ENCODE measurements at regions not wholly inside any gene's neighbourhood (a gene's known extent, or its start where the extent isn't known, plus 50 kb on each side); places are given as distances from the start of the nearest gene placed in this dataset.
"Not testable (repeated sequence)": the region's sequence is repeated elsewhere in the genome, so short reads cannot be mapped to it uniquely, and the experiment has no call there.

GRCh38 chr5:67978171-67978570 lies 237.4 kb upstream of the PIK3R1 start:
- DNase-seq, result no peak

- no peak for DNase-seq
Observed at GRCh38 chr5:67976891-67977601, 238.5 kb upstream of the PIK3R1 start.

DNA sequence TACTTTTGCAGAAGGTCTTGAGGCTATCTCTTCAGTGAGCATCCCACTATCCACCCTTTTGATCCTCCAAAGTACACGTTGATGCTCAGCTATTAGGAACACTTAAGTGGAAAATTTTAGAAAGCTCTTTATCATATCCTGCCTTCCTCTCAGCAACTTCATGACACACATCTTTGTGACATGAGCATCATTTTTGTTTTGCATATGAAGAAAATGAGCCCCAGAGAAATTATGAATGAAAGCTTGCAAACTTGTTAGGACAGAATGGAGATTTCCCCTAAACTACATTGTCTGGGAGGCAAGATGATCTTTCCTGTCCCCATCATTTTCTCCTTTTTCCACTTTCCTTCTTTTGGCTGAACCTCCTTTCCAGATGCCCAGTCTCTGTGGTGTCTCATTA lies 239.4 kb upstream of the PIK3R1 start:
- DNase-seq, result no peak

GRCh38 chr5:67974471-67974870 lies 241.1 kb upstream of the PIK3R1 start:
- DNase-seq, result no peak

- no peak for DNase-seq
Observed at GRCh38 chr5:67974054-67974453, 241.5 kb upstream of the PIK3R1 start.

- no peak for DNase-seq
Observed at GRCh38 chr5:67971971-67972821, 243.4 kb upstream of the PIK3R1 start.

DNA sequence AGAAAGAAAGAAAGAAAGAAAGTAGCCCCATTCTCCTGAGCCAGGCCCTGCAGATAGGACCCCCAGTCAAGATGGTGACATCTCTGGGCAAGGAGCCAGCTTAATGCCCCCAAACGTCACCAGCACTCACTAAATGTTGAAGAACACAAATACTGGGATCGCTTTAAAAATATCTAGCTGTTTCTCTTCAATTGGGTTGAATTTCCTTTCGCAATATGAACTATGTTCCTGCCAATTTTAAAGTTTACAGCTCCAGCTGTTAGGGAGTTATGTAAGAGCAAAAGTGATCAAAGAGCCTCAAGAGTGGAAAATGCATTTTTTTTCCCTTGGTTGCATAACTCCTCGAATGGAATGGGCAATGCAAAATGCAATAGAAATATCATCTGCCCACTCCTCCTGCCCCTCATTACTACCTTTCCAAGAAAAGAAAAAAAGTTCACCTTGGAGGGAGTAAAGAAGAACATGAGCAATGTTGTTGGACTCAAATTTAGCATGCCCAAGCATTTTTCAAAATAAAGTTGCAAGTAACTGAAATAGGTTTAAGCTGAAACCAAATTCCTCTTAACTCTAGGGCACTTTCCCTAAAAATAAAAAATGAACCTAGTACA lies 244.2 kb upstream of the PIK3R1 start:
- DNase-seq, result no peak

DNA sequence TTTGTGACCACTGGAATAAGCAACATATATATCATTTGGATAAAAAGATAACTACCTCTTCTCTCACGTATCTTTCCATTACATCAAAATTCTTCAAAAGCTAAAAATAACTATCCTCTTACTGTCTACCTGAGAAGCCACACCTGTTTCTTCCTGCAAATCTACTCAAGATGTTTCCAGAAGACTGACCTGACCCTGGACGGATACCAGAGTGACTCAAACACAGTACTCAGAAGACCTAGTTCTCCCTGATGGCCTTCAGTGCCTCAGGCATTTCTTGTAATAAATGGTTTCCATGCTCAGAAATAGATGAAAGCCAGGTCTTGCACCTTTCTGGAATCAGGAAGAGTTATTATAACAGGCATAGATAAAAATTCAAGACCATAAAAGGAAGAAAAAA lies 245.9 kb upstream of the PIK3R1 start:
- no peak for DNase-seq

GRCh38 chr5:67969176-67969575 lies 246.4 kb upstream of the PIK3R1 start:
- DNase-seq, result no peak

- DNase-seq, result no peak
Observed at GRCh38 chr5:67966712-67967111, 248.8 kb upstream of the PIK3R1 start.

DNA sequence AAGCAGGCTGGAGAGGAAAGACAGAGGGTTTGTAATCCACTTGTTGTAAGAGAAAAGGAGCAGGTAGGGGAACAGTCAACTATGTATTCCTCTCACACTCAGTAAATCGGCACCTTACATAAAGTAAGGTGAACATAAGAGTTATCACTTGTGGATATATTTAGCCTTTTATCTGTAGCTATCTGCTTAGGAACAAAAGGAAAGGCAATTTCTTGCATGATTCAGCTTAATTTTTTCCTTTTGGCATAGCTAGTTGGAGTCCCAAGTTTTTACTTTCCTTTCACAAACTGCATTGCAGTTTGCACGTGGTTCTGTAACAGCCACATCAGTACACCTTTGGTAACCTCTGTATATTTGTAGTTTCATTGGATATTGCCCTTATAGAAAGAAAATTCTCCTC lies 250.9 kb upstream of the PIK3R1 start:
- DNase-seq, result no peak

- no peak for DNase-seq
Observed at GRCh38 chr5:67963789-67964519, 251.6 kb upstream of the PIK3R1 start.

DNA sequence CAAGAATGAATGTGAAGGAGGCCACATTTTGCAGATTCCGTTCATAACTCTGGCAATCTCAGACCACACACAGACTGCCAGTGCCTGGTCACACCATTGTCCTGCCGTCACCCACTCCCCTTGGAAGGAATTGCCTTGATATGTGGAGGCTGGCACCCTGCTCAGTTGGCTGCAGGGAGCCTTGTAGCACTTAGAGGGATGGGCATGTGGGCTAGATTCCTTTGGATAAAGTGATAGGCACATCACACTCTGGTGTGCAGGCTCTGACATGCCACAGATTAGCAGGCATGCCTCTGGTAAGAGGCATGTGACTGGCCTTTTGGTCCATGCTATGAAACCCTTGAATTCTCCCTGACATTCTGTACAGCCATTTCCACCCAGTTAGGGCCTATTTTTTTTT lies 254.6 kb upstream of the PIK3R1 start:
- no peak for DNase-seq

GRCh38 chr5:67957374-67957773 lies 258.2 kb upstream of the PIK3R1 start:
- DNase-seq, result no peak

- DNase-seq, result no peak
Observed at GRCh38 chr5:67954351-67954750, 261.2 kb upstream of the PIK3R1 start.

GRCh38 chr5:67942421-67942820 lies 273.1 kb upstream of the PIK3R1 start:
- DNase-seq, result no peak

DNA sequence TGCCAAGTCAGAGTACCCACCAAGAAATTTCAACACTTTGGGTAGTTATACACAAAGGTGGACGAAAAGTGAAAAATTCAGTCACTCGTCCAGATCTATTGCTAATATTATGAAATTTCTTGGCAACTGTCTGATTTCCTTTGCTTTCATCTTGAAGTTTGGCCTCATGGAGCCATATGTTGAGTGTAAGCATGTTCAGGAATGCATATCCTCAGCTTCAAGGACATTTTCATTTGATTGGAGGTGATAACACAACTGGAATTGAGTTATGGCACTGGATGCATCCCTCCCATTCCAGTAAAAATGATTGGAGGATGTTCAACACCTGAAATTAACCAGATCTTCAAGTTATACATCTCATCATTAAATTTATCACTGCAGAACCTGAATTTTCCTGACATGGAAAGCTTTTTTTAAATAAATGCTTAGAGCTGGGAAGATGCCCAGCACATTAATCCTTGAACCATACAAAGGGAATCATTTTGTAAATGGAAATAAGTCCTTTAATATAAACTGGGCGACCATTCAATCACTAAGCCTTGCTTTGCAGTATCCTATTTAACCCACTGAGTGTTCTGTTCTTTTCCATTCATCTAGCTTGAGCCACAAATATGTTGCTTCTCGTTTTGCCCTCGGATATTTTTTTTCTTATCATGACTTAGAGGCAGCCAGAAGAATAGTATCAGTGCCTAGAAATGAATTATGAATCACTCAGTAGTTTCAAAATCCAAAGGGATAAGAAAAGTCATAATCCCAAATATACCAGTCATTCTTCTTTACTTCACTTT lies 273.7 kb upstream of the PIK3R1 start:
- no peak for DNase-seq

DNA sequence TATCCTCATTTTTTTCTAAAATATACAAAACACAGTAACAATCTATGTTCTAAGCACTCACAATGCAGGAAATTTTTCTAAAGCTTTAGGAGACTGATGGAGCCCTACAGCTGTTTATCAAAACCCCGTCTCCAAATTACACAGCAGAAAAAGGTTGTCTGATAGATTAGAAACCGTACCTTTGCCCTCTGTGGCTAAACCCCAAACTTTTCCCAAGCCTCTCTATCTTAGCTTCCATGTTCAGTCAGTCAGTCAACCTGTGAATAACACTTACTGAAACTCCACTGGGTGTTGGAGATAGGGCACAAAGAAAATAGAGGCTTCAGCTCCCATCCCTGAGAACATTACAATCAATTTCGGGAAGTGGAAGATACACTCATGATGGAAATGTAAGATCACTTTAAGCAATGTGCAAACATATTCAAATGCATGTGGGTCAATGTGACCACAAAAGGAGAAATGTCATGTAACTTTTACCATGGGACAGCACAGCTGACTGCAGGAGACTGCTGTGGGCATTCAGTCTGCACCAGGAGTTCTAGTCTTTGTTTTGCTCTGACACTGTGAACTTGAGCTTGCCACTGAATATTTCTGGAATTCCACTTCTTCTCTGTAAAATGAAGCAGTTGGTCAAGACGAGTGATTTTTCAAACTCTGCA lies 279.5 kb upstream of the PIK3R1 start:
- DNase-seq, result no peak

DNA sequence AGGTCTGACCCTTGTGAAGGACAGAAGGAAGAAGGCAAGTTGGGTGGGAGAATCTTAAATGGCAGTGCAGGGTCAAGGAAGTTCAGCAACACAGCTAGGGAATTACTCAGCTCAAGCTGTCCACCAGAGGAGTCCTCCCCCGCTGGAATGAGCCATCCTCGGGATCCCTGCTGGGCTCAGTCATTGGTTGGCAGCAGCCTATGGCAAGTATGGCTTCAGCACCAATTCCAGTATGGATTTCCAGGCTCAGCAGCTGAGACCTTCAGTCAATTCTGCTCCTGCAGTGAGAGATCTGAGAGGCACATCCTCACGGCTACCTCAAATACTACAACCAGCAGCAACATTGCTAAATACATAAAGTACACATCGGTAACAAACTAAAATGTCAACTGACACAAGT lies 280.6 kb upstream of the PIK3R1 start:
- DNase-seq, result no peak

- no peak for DNase-seq
Observed at GRCh38 chr5:67925511-67925910, 290.0 kb upstream of the PIK3R1 start.

DNA sequence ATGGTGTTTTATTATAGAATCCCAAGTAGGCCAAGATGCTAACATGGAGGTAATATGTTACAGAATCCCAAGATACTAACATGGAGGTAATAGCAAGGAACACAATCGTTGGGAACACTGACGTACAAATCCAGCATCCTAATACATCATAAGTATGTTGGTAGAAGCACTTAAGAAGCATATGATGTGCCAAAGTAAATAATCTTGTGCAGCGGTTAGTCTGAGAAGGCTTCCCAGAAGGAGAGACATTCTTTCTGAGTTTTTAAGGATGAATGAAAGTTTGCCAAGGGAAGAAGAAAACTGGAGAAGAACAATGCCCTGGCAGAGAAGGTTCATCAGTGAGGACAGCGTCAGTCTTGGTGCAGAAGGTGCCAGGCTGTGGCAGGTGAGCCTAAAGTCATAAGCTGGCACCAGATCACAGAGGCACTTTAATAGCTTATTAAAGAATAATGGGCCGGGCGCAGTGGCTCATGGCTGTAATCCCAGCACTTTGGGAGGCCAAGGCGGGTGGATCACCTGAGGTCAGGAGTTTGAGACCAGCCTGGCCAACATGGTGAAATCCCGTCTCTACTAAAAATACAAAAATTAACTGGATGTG lies 294.5 kb upstream of the PIK3R1 start:
- no peak for DNase-seq

- DNase-seq, result not testable (repeated sequence)
Observed at GRCh38 chr5:67919532-67919931, 296.0 kb upstream of the PIK3R1 start.
